ELR (cell line): ENCODE measurements at regions not wholly inside any gene's neighbourhood (a gene's known extent, or its start where the extent isn't known, plus 50 kb on each side); places are given as distances from the start of the nearest gene placed in this dataset.
A peak's percentile ranks its signal among the peaks of the same experiment; 100 is the strongest.

ENCODE experiments used
- DNase-seq: peaks from one replicate; pipeline ENCODE4 v3.0.0-alpha.2; 2015; ENCODE audit warnings: low read depth

DNA sequence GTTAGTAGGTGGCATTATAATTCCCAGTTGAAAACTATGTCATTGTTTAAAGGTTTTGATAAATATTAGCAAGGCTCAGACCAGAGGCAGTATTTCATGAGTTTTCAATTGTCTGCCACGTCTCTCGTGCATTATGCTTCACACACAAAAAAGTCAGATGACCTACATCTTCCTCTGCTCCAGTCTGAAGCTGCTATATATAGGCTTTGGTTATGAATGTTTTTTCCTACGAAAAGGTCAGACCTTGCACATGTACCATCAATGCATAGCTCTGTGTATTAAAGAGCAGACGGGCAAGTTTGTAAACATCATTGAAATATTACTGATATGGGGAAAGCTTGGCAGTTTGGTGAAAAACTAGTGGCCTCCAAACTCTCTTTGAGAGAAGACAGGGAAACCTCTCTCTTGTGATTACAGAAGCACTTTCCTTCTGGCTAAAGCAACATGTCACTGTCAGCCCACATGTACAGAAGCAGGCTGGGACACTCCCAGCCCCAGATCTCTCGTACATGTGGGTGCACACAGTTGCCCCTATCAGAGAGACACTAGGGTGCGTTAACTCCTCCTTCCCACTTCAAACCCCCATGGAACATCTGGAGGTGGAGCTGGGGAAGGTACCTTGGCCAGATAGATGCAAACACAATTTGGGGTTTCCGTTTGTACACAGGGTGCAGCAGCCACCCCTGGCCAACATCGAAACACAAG is 184.0 kb upstream of the BCL6 start:
- no peak for DNase-seq

- DNase-seq = no peak
Observed at GRCh38 chr3:187930021-187930420, 184.8 kb upstream of the BCL6 start.

GRCh38 chr3:187931101-187931500 is 185.8 kb upstream of the BCL6 start:
- DNase-seq = no peak

DNA sequence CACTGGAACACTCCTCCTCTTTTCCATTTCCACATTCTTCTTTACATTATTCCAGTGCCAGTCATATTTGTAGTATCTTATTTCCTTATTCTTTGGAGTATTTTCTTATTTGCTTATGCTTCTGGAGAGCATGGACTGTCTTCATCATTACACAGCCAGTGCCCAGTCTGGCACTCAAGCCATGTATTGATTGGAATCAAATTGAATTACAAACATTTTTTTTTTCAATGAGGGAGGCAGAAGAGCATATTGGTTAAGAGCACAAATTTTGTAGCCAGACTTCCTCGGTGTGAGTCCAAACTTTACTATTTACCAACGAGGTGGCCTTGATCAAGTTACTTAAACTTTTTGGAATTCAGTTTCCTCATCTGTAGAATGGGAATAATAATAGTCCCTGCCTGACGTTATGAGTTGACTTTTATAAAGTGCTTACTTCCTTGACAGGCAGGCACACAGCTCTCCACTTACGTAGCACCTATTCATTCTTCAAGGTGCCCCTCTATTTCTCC is 186.6 kb upstream of the BCL6 start:
- no peak for DNase-seq

DNA sequence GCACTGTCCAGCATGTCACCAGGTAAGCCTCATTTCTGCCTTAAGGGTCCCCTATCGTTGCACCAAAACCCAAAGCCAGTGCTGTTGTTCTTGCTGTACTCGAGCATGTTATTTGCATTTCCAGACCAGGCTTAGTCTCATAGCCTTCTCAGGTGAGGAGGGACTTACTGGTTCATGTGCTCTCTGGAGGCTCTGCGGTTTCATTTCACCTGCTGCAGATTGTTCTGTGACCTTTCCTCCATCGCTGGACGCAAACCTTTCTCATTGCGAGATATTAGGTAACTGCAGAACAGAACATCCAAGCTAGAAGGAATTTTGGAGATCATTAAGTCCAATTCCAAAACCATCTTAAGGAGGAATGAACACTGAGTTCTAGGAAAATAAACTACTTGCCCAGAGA is 187.3 kb upstream of the BCL6 start:
- DNase-seq = no peak

DNA sequence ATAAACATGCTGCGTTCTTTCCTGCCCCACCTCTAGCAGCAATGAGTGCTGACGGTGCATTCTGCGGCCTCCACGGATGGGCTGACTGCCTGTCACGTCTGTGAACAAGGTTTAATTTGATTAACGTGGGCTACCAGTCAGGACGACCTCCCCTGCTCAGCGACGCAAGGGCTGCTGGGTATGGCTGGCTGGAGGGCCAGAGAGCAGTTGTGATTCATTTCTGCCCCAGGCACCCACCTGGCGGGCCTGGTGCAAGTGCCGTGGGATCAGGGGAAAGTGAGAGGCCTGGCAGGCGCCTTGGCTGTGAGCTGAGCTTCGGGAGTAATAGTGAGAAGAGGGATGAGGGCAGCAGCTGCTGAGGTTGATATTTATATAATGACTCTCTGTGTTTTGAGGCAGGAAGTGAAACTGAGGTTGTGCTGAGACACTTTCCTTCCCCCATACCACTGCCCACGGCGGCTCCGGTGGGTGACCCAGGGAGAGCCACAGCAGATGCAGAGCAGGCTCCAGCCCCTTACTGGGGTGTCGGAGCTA is 190.4 kb upstream of the BCL6 start:
- no peak for DNase-seq

GRCh38 chr3:187936676-187937075 is 191.4 kb upstream of the BCL6 start:
- no peak for DNase-seq

DNA sequence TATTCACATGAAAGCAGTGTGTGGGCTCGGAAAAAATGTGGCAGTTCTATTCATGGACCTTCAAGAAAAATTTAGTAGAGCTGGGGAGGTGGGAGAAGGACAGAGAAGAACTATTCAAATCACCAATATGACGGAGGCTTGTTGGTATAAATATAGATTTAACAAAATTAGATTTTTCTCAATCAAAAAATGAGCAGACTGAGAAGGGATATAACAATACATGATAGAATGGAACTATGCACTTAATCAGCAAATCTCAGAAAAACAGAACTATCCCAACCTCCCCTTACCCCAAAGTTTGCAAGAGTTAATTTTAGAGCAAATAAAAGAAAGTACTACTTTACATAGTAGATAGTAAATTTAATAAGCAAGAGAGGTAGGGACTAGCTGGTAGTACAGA is 194.6 kb upstream of the BCL6 start:
- DNase-seq = no peak

DNA sequence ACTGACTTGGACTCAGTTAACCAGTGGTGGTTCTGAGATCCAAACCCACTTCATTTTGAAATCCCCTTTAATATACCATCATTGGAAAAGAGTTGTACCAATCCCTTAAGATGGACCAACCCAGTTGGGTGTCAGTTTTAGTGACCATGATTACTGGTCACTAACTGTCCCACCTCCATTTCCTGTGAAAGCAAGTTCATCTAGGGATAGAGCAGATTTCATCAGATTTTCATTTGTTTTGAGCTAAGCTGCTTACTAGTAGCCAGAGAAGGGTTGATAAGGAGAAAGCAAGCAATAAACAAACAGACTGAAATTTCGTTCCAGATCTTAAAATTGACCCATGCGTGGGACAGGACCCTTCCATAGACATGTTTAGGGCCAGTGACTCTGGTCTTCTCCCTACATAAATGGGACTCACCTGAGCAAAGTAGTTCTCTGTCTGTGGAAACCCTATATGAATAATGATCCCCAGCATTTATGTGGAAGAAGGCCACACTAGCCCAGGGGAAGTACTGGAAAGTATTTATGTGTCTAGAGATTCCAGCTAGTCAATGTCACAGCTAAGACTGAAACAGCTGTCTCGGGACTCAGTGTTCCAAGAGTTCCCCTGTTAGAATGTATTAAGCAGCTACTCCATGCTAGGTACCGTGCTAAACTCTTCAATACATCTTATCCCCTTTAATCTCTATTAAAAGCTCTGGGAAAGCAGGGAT is 196.0 kb upstream of the BCL6 start:
- DNase-seq = no peak

DNA sequence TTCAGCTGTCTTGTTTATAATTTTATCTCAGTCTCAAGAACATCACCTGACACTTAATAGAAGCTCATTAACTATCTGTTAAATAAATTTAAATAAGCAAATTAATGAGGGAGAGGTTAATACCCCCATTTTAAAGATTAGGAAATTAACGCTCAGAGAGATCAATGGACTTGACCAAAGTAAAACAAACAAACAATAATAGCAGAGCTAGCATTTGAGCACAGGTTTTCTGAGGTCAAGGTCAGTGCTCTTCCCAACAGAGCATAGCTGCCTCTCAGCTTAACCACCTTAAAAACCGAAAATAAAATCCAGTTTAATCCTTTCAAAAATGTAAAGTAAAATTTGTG is 196.6 kb upstream of the BCL6 start:
- no peak for DNase-seq

- no peak for DNase-seq
Observed at GRCh38 chr3:187942658-187943241, 197.5 kb upstream of the BCL6 start.

DNA sequence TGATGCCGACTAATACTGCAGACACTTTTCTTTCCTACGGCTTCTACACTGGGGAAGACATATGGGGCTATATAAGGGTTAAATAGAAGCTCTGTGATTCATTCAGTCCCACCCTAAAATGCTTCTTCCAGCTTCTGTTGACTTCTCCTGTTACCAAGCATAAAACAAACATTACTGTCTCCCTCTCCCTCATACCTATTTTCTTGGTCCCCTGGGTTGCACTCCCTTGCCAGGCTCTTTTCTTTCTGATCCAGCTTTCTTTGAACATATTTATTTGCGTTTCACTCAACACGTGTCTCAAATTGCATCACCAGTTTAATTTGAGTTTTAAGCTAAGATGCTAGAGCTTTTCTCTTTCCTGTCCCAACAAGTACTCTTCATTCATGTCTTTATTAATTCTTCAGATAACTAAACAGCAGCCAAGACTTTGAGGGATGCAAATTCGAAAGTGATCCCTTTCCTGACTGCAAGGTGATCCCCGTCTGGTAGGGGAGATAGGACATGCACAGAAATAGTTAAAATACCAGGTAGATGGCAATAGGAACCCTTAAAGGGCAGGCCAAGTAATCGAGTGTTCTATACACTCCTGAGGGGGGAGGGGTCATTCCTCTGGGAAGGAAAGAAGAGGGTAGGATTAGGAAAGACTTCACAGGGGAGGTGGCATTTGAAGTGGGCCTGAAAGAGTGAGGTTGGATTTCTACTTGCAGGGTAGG is 198.6 kb upstream of the BCL6 start:
- no peak for DNase-seq

GRCh38 chr3:187944390-187945179 is 199.3 kb upstream of the BCL6 start:
- DNase-seq = no peak

DNA sequence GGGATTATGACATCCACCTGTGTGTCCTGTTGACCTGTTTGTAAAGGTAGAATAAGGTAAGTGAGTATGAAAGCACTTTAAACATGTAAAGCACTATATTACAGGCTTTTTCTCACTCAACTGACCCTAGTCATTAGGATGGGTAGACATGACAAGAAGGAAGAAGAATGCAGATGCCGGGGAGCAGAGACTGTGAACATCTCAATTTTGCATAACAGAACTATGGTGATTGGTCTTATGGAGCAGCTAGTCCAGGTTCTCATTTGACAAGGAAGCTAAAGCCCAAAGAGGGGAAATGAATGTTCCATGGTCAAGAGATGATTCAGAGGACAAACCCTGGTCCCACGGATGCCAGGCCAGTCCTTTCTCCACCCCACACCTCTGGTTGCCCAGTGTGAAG is 200.1 kb upstream of the BCL6 start:
- DNase-seq = no peak

GRCh38 chr3:187946163-187946691 is 201.0 kb upstream of the BCL6 start:
- peak; percentile 28 for DNase-seq

GRCh38 chr3:187946981-187947380 is 201.7 kb upstream of the BCL6 start:
- no peak for DNase-seq

DNA sequence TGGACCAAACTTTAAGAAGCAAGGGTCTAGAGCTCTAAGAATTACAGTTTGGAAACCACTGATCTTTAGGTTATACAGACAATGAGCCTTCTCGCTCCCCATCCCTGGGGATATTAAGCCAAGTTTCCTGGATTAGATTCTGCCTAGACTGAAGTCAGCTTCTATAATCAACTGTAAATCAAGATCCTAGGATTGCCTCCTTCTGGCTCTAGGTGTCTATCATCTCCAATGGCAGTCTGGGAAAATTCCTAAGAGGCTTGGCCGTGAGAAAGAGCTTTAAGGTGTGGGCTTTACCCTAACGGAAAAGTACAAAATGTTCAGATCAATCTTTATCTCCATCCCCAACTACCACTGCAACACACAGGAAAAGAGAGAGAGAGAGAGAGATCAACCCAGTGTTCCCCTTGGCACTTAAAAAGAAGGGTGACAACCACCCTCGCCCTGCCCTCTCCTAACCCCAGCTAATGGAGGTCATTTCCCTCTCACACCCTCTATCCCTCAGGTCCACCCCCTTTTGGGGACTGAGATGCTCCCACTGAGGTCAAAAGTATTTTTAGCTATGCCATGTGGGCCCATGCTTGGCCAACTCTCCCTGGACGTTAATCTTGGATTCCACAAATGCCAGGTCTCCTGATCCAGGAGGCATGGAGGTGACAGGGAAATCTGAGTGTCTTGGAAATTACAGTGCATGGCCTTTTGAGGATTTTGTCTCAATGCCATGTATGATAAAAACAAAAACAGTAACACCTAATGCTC is 202.8 kb upstream of the BCL6 start:
- DNase-seq = no peak

- DNase-seq = no peak
Observed at GRCh38 chr3:187949093-187949820, 204.0 kb upstream of the BCL6 start.

DNA sequence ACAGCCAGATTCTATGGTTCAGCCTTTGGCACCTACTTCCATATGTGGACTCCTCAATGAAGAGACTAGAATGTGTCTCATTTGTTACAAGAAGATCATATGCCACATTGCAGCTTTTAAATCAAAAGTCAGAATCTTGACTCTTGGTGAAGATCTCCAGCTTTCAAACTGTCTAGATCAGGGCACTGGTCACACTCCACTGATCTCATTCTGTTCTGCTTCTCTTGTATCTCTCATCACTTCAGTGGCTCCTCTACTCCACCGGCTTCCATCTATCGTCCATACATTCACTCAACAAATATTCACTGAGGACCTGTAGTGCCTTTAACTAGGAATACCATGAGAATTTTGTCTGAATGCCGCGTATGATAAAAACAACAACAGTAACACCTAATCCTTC is 203.3 kb upstream of the LPP start:
- DNase-seq = no peak
